HG02588 (cell line): ENCODE measurements at regions not wholly inside any gene's neighbourhood (a gene's known extent, or its start where the extent isn't known, plus 50 kb on each side); places are given as distances from the start of the nearest gene placed in this dataset.
"Not testable (repeated sequence)": the region's sequence is repeated elsewhere in the genome, so short reads cannot be mapped to it uniquely, and the experiment has no call there.

Experiments used
- ATAC-seq: cut with Tn5 transposase; IDR thresholded peaks from one replicate; pipeline ENCODE4 v1.9.1; 2021; ENCODE audit warnings: mild to moderate bottlenecking, moderate library complexity; ENCODE audit not compliant: unreplicated experiment

- not testable (repeated sequence) for ATAC-seq
Measured at GRCh38 chr2:175777337-175777736, 224.7 kb downstream of the LNPK start.

GRCh38 chr2:175769200-175769599 lies 232.9 kb downstream of the LNPK start:
- ATAC-seq, result no peak

- no peak for ATAC-seq
Measured at GRCh38 chr2:175766880-175767279, 235.2 kb downstream of the LNPK start.

- ATAC-seq, result no peak
Measured at GRCh38 chr2:175755656-175756386, 246.2 kb downstream of the LNPK start.

- no peak for ATAC-seq
Measured at GRCh38 chr2:175755169-175755568, 246.9 kb downstream of the LNPK start.

- ATAC-seq, result no peak
Measured at GRCh38 chr2:175750195-175750594, 251.9 kb downstream of the LNPK start.

- no peak for ATAC-seq
Measured at GRCh38 chr2:175745911-175746310, 256.2 kb downstream of the LNPK start.

- no peak for ATAC-seq
Measured at GRCh38 chr2:175744000-175744399, 258.1 kb downstream of the LNPK start.

GRCh38 chr2:175743011-175743410 lies 259.1 kb downstream of the LNPK start:
- ATAC-seq, result no peak

- ATAC-seq, result no peak
Measured at GRCh38 chr2:175742367-175742766, 259.7 kb downstream of the LNPK start.

- ATAC-seq, result no peak
Measured at GRCh38 chr2:175741164-175741563, 260.9 kb downstream of the LNPK start.

GRCh38 chr2:175737722-175738361 lies 264.2 kb downstream of the LNPK start:
- ATAC-seq, result no peak

- ATAC-seq, result no peak
Measured at GRCh38 chr2:175734686-175735085, 267.4 kb downstream of the LNPK start.

GRCh38 chr2:175732531-175732930 lies 269.5 kb downstream of the LNPK start:
- ATAC-seq, result no peak

GRCh38 chr2:175730050-175730449 lies 272.0 kb downstream of the LNPK start:
- ATAC-seq, result no peak

GRCh38 chr2:175729049-175729706 lies 272.9 kb downstream of the LNPK start:
- ATAC-seq, result no peak

- no peak for ATAC-seq
Measured at GRCh38 chr2:175728032-175728431, 274.0 kb downstream of the LNPK start.

GRCh38 chr2:175726223-175726622 lies 275.8 kb downstream of the LNPK start:
- ATAC-seq, result no peak

- no peak for ATAC-seq
Measured at GRCh38 chr2:175709248-175709647, 292.8 kb downstream of the LNPK start.

- ATAC-seq, result no peak
Measured at GRCh38 chr2:175707322-175707721, 294.7 kb downstream of the LNPK start.

GRCh38 chr2:175704568-175704967 lies 297.5 kb downstream of the LNPK start:
- not testable (repeated sequence) for ATAC-seq

- ATAC-seq, result no peak
Measured at GRCh38 chr2:175698061-175698460, 304.0 kb downstream of the LNPK start.
